ENCODE measurements at regions not wholly inside any gene's neighbourhood (a gene's known extent, or its start where the extent isn't known, plus 50 kb on each side); places are given as distances from the start of the nearest gene placed in this dataset.

DNA sequence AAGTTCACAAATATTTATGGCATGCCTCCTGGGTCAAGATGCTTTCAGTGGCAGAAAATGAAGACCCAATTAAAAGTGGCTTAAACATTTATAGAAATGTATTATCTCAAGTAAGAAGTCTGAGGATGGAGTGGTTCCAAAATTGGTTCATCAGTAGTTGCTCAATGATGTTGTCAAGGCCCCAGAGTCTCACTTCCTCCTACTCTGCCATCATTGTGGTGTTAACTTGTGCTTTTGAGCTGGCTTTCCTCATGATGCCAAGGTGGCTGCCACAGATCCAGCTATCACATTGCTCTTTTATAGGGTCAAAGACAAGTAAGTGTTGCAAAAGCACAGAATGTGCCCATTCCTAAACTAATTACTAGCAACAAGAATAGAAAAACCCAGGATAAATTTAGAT, 404.6 kb upstream of the NRP1 start:
- Histone ChIP-seq H3K4me3 (no peak overlapping the region), H3K27ac (no peak overlapping the region), H3K4me1 (peaks cover 0 to 11% (median 0%) of the 10 kb centered on the region in 4 donors), H3K27me3 (no peaks in the 10 kb centered on the region), H3K9me3 (no peaks in the 10 kb centered on the region), H3K36me3 (no peaks in the 10 kb centered on the region)
- TF ChIP-seq, protein P1, sequence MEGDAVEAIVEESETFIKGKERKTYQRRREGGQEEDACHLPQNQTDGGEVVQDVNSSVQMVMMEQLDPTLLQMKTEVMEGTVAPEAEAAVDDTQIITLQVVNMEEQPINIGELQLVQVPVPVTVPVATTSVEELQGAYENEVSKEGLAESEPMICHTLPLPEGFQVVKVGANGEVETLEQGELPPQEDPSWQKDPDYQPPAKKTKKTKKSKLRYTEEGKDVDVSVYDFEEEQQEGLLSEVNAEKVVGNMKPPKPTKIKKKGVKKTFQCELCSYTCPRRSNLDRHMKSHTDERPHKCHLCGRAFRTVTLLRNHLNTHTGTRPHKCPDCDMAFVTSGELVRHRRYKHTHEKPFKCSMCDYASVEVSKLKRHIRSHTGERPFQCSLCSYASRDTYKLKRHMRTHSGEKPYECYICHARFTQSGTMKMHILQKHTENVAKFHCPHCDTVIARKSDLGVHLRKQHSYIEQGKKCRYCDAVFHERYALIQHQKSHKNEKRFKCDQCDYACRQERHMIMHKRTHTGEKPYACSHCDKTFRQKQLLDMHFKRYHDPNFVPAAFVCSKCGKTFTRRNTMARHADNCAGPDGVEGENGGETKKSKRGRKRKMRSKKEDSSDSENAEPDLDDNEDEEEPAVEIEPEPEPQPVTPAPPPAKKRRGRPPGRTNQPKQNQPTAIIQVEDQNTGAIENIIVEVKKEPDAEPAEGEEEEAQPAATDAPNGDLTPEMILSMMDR (IDR thresholded peaks at IDR 0.05) = no peak
- no peak for TF ChIP-seq POLR2A (IDR thresholded peaks at IDR 0.05)
- DNase-seq = no peak

DNA sequence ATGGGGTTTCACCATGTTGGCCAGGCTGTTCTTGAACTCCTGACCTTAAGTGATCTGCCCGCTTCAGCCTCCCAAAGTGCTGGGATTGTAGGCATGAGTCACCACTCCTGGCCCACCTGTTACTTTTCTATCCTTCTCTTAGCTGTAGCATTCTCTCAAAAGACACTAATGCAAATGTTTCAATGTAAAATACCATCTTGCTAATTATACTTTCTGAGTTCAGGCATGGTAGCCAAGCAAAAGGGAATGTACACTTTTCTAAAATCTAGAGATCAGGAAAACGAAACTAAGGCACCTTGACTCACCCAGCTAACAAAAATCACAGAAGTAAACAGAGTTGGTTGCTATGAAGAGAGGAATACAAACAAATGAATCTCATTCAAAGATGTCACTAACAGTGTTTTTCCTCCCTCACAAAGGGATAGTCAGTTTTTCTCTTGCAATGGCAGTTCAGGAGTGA, 401.0 kb upstream of the NRP1 start:
- Histone ChIP-seq H3K4me1 (peaks cover 0 to 11% (median 0%) of the 10 kb centered on the region in 4 donors), H3K27ac (no peak overlapping the region), H3K27me3 (no peaks in the 10 kb centered on the region), H3K36me3 (no peaks in the 10 kb centered on the region), H3K4me3 (no peak overlapping the region), H3K9me3 (no peaks in the 10 kb centered on the region)
- no peak for DNase-seq
- TF ChIP-seq, protein P1 (IDR thresholded peaks at IDR 0.05) = no peak
- TF ChIP-seq POLR2A (IDR thresholded peaks at IDR 0.05) = no peak

DNA sequence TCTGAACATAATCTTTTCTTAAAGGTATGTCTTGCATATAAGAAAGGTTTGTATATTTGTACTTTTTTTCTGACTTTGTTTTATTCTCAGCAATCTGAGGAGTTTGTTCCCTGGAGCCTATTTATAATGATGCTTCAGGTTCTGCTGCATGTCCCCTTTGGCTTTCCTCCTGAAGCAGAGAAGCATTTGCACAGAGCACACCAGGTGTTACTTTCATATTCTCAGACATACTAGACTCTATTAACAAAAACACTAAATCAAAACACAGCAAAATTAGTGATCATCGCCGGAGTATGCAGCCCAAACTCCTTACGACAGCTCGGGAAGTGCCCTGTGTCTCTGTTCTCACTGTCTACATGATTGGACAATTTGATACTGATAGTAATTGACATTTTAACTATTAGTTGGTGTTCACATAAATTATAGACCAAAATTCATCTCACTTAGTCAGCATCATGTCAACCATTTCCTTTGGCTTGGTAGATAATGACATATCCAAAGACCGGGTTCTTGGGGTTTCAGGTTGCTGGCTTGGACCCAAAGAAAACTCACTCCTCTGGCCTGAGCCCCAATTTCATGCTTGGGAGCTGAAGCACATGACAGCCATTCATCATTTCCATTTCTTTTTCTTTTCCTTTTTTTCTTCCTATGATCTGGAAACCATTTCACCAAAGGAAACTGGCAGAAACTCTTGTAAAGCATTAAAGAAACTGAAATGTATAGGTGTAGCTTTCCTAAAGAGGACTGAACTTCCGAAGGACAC, 400.1 kb upstream of the NRP1 start:
- Histone ChIP-seq H3K4me3 (no peak overlapping the region), H3K27ac (no peak overlapping the region), H3K9me3 (no peaks in the 10 kb centered on the region), H3K4me1 (peaks cover 0 to 11% (median 0%) of the 10 kb centered on the region in 4 donors), H3K27me3 (no peaks in the 10 kb centered on the region), H3K36me3 (no peaks in the 10 kb centered on the region)
- no peak for DNase-seq
- no peak for TF ChIP-seq POLR2A (IDR thresholded peaks at IDR 0.05)
- TF ChIP-seq, protein P1 (IDR thresholded peaks at IDR 0.05) = no peak

DNA sequence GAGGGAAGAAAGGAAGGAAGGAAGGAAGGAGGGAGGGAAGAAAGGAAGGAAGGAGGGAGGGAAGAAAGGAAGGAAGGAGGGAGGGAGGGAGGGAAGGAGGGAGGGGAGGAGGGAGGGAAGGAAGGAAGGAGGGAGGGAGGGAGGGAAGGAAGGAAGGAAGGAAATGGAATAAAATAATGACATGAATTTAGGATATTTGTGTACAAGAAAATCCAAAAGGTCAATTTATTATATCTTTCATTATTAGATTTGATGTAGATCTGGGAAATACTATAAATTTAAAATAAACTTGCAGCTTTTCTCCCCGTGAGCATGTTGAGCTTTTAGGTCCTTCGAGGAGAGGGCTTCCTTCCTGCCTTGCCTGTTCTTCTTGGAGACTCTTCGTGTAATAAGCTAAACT, 398.6 kb upstream of the NRP1 start:
- Histone ChIP-seq H3K36me3 (no peaks in the 10 kb centered on the region), H3K4me1 (peaks cover 0 to 11% (median 0%) of the 10 kb centered on the region in 4 donors), H3K4me3 (no peak overlapping the region), H3K27me3 (no peaks in the 10 kb centered on the region), H3K27ac (no peak overlapping the region), H3K9me3 (no peaks in the 10 kb centered on the region)
- no peak for TF ChIP-seq POLR2A (IDR thresholded peaks at IDR 0.05)
- TF ChIP-seq, protein P1 (IDR thresholded peaks at IDR 0.05) = no peak
- DNase-seq = no peak

DNA sequence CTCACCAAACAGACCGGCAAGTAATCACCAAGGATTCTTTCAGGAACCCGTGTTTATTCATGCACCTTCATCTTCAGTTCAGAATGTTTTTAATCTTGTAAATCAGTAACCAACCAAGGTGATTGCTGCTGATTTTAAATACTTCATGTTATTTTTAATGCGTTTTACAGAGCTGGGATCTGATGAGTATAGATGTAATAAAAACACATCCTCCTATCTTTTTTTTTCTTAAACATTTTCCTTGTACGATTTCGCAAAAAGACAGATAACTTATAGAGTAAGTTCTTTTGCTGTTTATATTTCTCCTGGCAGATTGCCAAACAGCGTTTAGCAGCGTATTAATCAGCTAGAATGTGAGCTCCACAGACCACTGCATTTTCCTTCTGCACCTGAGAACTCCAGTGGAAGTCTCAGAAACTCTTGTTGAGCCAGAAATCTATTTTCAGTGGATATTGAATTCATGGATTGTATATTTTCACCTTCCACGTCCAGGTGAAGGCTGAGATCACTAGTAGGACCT, 397.8 kb upstream of the NRP1 start:
- Histone ChIP-seq H3K4me3 (no peak overlapping the region), H3K36me3 (no peaks in the 10 kb centered on the region), H3K4me1 (peaks cover 0 to 11% (median 0%) of the 10 kb centered on the region in 4 donors), H3K27ac (no peak overlapping the region), H3K27me3 (no peaks in the 10 kb centered on the region), H3K9me3 (no peaks in the 10 kb centered on the region)
- no peak for DNase-seq
- no peak for TF ChIP-seq POLR2A (IDR thresholded peaks at IDR 0.05)
- TF ChIP-seq, protein P1 (IDR thresholded peaks at IDR 0.05) = no peak
